HG03108 (cell line): ENCODE measurements at regions not wholly inside any gene's neighbourhood (a gene's known extent, or its start where the extent isn't known, plus 50 kb on each side); places are given as distances from the start of the nearest gene placed in this dataset.
"Not testable (repeated sequence)": the region's sequence is repeated elsewhere in the genome, so short reads cannot be mapped to it uniquely, and the experiment has no call there.

Experiments used
- ATAC-seq: cut with Tn5 transposase; IDR thresholded peaks from one replicate; pipeline ENCODE4 v1.9.1; 2021; ENCODE audit warnings: moderate library complexity; ENCODE audit not compliant: unreplicated experiment

DNA sequence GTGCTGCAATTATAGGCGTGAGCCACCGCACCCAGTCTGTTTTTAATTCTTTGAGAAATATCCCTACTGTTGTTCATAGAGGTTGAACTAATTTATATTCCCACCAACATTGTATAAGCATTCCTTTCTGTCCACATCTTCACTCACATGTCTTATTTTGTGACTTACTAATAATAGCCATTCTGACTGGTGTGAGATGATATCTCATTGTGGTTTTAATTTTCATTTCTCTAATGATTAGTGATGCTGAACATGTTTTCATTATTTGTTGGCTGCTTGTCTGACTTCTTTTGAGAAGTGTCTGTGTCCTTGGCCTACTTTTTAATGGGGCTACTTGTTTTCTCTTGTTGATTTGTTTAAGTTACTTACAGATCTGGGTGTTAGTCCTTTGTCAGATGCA is 310.9 kb upstream of the MAOA start:
- ATAC-seq = no peak

GRCh38 chrX:43349363-43349762 is 306.7 kb upstream of the MAOA start:
- ATAC-seq = peak; percentile 72

DNA sequence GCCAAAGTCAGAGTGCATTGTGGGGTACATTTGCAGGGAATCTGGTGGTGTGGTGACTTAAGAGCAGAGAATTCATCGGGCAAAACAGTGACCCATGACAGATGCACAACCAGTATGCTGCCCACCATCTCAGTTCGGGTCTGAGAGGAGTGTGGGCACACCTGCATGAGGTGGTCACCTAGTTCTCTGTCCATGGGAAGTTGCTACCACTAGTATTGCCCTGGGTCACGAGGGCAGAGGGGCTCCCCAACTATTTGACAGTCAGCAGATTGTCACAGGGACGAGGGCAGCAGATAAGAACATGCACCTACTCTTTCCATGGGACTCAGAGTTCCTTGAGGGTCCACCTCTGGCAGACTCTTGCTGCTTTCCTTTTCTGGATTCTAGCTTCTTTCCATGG is 305.2 kb upstream of the MAOA start:
- ATAC-seq = no peak

DNA sequence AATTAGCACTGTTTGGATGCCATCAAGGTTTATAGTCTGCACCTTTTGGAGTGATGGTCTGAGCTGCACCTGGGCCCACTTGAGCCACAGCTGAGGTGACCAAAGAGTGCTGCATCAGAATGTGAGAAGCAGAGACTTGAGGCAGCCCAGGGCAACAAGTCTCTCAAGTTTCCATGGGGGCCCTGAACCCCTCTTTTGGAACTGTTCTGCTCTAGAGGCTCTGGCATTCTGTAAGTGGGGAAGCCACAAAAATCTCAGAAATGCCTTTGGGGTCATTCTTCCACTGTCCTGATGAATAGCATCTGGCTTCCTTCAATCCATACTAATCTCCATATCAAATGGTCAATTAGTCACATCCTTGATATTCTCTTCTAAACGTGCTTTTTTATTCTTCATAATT is 298.4 kb upstream of the MAOA start:
- no peak for ATAC-seq

DNA sequence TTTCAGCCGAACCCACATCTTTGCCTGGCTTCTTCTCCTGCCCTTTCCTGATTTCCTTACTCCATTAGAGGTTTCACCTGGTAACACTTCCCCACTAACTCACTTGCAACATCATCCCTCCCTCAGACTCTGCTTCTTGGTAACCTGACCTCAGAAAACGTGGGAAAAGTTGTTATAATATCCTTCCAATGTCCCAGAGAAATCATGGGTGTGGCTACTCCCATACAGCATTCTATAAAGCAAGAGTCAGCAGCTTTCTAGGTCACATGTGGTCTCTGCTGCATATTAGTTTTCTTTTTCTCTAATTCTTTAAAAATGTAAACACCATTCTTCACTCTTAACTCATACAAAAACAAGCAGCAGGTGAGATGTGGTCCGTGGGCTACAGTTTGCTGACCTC is 283.1 kb upstream of the MAOA start:
- no peak for ATAC-seq

- no peak for ATAC-seq
Measured at GRCh38 chrX:43375136-43375535, 281.0 kb upstream of the MAOA start.

DNA sequence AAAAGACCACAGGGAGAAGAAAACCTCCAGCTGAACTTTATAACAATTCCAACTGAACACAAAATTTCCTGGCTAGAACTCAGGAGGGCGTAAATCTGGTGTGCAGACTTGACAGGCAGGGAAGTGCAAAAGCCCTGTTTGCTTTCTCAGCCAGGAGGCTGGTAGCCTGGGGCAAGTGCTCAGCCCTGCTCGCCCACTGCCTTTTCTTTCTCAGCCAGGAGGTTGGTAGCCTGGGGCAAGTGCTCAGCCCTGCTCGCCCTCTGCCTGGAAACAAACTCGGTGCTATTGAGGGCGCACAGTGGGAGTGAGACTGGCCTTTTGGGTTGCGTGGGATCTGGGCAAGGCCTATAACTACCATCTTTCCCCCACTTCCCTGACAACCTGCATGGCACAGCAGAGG is 275.4 kb upstream of the MAOA start:
- no peak for ATAC-seq

- ATAC-seq = no peak
Measured at GRCh38 chrX:43386875-43387274, 269.2 kb upstream of the MAOA start.

GRCh38 chrX:43405191-43405590 is 250.9 kb upstream of the MAOA start:
- ATAC-seq = no peak

GRCh38 chrX:43423876-43424275 is 232.2 kb upstream of the MAOA start:
- ATAC-seq = no peak

DNA sequence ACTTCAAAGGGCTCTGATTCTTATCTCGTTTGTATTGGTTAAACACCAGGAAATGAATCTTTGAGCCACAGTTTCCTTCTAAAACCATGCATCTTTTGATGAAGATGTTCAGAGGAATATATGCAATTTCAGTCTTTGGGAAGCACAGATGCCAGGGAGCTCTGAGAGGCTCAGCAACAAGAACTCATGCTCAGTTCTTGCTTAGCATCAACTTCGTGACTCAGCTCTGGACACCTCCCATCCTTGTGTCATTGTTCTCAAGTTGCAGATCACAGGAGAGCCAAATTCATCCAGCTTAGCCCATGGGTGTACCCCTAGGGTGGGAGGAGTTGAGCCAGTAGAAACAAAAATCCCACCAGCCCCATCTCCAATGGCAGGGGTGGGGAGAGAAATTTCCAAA is 219.6 kb upstream of the MAOA start:
- no peak for ATAC-seq

DNA sequence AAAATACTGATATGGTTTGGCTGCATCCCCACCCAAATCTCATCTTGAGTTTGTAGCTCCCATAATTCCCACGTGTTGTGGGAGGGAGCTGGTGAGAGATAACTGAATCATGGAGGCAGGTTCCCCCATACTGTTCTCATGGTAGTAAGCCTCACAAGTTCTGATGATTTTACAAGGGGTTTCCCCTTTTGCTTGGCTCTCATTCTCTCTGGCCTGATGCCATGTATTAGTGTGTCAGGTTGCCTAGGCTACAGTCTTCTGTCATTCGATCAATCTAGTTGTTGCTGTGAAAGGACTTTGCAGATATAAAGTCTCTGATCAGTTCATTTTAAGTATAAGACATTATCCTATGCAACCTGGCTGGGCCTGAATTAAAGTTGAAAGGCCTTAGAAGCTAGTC is 209.3 kb upstream of the MAOA start:
- ATAC-seq = no peak

- ATAC-seq = no peak
Measured at GRCh38 chrX:43448688-43449087, 207.4 kb upstream of the MAOA start.

DNA sequence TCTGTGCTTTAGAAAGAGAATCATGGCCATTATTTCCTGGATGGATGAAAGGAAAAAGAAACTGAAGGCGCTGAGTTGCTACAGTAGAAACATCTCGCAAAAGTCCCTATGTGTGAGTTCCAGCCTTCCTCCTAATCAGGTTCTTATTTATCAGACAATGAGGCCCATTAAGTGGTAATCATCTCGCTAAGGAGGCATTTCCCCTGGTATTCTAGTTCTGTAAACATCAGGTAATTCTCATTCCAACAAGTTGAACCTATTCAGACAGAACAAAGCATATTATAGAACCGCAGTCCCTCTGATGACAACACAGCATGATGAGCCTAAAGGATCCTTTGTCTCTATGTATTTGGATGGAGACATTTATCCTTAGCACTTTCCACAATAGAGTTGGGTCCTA is 205.7 kb upstream of the MAOA start:
- no peak for ATAC-seq

- not testable (repeated sequence) for ATAC-seq
Measured at GRCh38 chrX:43451976-43452686, 204.0 kb upstream of the MAOA start.

GRCh38 chrX:43456063-43456462 is 200.0 kb upstream of the MAOA start:
- ATAC-seq = no peak

DNA sequence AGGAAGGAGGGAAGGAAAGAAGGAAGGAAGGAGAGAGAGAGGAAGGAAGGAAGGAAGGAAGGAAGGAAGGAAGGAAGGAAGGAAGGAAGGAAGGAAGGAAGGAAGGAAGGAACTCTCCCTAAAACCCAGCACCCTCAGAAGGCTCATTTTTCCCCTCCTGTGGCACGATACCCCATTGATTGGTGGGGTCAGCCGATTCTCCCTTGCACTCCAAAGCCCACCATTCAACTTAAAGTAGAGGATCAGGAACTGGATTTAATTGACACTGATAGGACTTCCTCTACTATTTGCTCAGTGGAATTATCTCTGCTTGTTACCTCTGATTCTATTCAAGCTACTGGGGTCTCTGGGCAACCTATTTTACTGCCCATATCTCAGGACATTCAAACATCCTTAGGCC is 199.2 kb upstream of the MAOA start:
- ATAC-seq = no peak

- ATAC-seq = no peak
Measured at GRCh38 chrX:43467608-43468234, 188.4 kb upstream of the MAOA start.

DNA sequence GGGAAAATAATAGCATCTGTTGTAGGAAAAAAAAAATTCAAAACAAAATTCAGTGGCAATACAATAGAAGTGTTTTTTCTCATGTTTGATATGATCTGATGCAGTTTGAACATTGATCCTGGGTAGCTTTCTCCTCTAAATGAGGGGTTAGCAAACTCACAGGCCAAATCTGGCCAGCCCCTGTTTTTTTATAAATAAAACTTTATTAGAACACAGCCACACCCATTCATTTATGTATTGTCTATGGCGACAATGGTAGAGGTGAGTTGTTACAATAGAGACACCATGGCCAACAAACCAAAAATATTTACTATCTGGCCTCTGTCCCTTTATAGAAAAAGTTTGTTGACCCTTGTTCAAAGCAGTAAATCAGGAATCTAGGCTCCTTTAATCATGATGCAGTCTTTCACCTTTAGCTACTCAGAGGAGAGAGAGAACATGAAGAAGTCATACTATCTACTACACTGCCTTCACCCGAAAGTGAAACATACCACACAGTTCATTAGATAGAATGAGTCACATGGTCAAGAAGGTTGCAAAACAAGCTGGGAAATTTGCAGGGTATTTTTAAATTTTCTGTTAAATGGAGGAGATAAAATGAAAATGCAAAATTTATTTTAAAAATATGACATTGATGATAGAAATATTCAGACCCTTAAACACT is 186.6 kb upstream of the MAOA start:
- ATAC-seq = no peak

- ATAC-seq = no peak
Measured at GRCh38 chrX:43474321-43474720, 181.8 kb upstream of the MAOA start.

DNA sequence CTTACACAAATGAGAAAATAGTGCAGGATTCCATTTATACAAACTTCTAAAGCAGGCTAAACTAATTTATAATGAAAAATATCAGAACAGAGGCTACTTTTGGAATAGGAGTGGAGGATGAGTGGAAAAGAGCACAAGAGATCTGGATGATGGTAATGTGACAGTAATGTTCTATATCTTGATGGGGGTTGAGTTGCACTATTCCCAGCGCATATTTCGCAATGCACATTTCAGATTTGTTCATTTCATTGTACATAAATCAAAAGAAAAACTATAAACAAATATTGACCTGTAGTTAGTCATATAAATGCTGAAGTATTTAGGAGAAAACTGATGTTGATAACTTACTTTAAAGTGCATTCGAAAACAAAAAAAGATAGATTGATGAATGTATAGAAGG is 177.0 kb upstream of the MAOA start:
- no peak for ATAC-seq

DNA sequence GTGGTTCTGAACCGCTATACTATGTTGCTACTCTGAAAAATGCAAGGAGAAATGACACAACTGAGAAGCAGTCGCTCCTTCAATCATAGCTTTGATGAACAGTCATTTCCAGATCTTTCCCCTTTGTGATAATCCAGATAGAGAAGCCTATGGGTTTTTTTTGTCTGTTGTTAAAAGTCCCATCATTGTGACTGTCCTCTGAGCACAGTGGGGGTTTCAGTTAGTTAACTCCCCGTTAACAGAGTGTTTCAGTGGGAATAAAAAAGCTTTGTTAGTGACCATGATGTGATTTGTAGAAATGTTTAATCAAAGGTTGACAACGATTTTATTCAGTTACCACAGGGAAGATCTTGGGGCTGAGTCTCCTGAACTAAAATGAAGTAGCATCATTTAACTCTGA is 176.2 kb upstream of the MAOA start:
- ATAC-seq = no peak
